Thyroid gland (tissue), 4 donors: ENCODE measurements at regions not wholly inside any gene's neighbourhood (a gene's known extent, or its start where the extent isn't known, plus 50 kb on each side); places are given as distances from the start of the nearest gene placed in this dataset.

Experiments used
- DNase-seq, 2 donors: peaks; one replicate each; pipeline ENCODE4 v3.0.0-alpha.2; 2019
- H3K27ac ChIP-seq, 3 donors: fragments of 200-600 bp; sonication (generic); 1 replicate in 2 of 3; 2 replicates in 1 of 3; pipeline ENCODE4 v1.5.1; 2016 to 2019; ENCODE audit warnings: mild to moderate bottlenecking in 1 of 3, moderate library complexity in 1 of 3
- H3K27me3 ChIP-seq: fragments of 200-600 bp; sonication (generic); one replicate; pipeline ENCODE4 v1.5.1; 2019
- H3K36me3 ChIP-seq, 2 donors: fragments of 200-600 bp; sonication (generic); one replicate each; pipeline ENCODE4 v1.5.1; 2016 to 2019
- H3K4me1 ChIP-seq, 2 donors: fragments of 200-600 bp; sonication (generic); one replicate each; pipeline ENCODE4 v1.5.1; 2017 to 2019
- H3K4me3 ChIP-seq, 3 donors: fragments of 200-600 bp; sonication (generic); replicated peaks in 1 of 3; 1 replicate in 2 of 3; 2 replicates in 1 of 3; pipeline ENCODE4 v1.5.1; 2016; ENCODE audit warnings: mild to moderate bottlenecking in 1 of 3
- H3K9me3 ChIP-seq: fragments of 200-600 bp; sonication (generic); one replicate; pipeline ENCODE4 v1.5.1; 2017
- CTCF ChIP-seq, 6 experiments: fragments of 200-600 bp in 3 of 6; fragments of 450-650 bp in 3 of 6; sonication (generic) in 3 of 6; IDR thresholded peaks; one replicate each; pipeline ENCODE4 v1.5.1; 2016 to 2019; ENCODE audit warnings: antibody characterized with exemption in 6 of 6, mild to moderate bottlenecking in 2 of 6, inconsistent platforms in 1 of 6, moderate library complexity in 1 of 6
- POLR2A ChIP-seq, 2 donors: fragments of 450-650 bp; IDR thresholded peaks; one replicate each; pipeline ENCODE4 v1.6.1; 2017; ENCODE audit warnings: antibody characterized with exemption in 2 of 2, mild to moderate bottlenecking in 2 of 2, moderate library complexity in 1 of 2
- WGBS, 2 donors: methylation state at CpG; one replicate each; pipeline ENCODE4 v1.1.5; 2017; 5-methylcytosine and 5-hydroxymethylcytosine counted together
- intact Hi-C: fragments of 100-400 bp; cut with DNase I; formaldehyde crosslinking; loops from one replicate; pipeline ENCODE4 v1.15.1; 2023

- H3K4me3 ChIP-seq, result no peak overlapping the region
- no peak for DNase-seq
- no peak for TF ChIP-seq POLR2A (IDR thresholded peaks at IDR 0.05)
- TF ChIP-seq CTCF (IDR thresholded peaks at IDR 0.05), result no peak
- H3K27me3 ChIP-seq, result no peaks in the 10 kb centered on the region
- WGBS, 2 donors, result 72 to 83% methylated on average over 5 of the region's 5 CpGs
- no peak overlapping the region for H3K27ac ChIP-seq
- no peaks in the 10 kb centered on the region for H3K9me3 ChIP-seq
- no peaks in the 10 kb centered on the region for H3K4me1 ChIP-seq
- no peaks in the 10 kb centered on the region for H3K36me3 ChIP-seq
- intact Hi-C loops, result no loop called here
These were observed 573.5 kb downstream of the KIF20B start for GRCh38 chr10:90274721-90275468.

- intact Hi-C loops, result no loop called here
- H3K9me3 ChIP-seq, result no peaks in the 10 kb centered on the region
These were observed 575.6 kb downstream of the KIF20B start for GRCh38 chr10:90276894-90277475.

DNA sequence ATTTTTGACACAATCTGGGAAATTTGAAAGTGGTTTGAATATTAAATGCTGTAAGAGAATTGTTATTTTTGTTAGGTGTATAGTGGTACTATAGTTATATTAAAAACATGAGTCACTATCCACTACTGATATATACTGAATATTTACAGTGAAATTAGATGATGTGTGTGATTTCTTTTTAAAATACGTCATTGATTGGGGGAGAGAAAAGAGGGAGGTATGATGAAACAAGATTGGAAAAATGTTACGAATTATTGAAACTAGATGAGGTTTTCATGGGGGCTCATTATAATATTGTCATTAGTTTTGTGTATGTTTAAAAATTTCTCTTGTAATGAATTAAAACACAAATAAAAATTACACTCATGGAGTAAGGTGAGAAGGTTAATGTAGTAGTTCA lies 571.4 kb downstream of the HTR7 start:
- WGBS, 2 donors, result 88 to 93% methylated on average over 2 of the region's 2 CpGs

More at GRCh38 chr10:90276894-90277475, 575.6 kb downstream of the KIF20B start:
- Histone ChIP-seq H3K27me3 (no peaks in the 10 kb centered on the region), H3K4me3 (no peak overlapping the region), H3K4me1 (no peaks in the 10 kb centered on the region), H3K36me3 (no peaks in the 10 kb centered on the region), H3K27ac (no peak overlapping the region)
- 63 to 66% methylated on average over 4 of the region's 4 CpGs for WGBS, 2 donors
- TF ChIP-seq CTCF (IDR thresholded peaks at IDR 0.05) (no peak), POLR2A (IDR thresholded peaks at IDR 0.05) (no peak)
- DNase-seq, result no peak

GRCh38 chr10:90286941-90287340 lies 570.9 kb downstream of the HTR7 start:
- no peak for DNase-seq
- Histone ChIP-seq H3K9me3 (no peaks in the 10 kb centered on the region), H3K27ac (no peak overlapping the region), H3K4me1 (no peaks in the 10 kb centered on the region), H3K36me3 (no peaks in the 10 kb centered on the region), H3K27me3 (no peaks in the 10 kb centered on the region), H3K4me3 (no peak overlapping the region)
- WGBS, 2 donors, result 97 to 98% methylated on average over 1 of the region's 1 CpG
- intact Hi-C loops, result no loop called here
- TF ChIP-seq POLR2A (IDR thresholded peaks at IDR 0.05), result no peak
- TF ChIP-seq CTCF (IDR thresholded peaks at IDR 0.05), result no peak

More for the DNA sequence above, 571.4 kb downstream of the HTR7 start:
- no peaks in the 10 kb centered on the region for H3K9me3 ChIP-seq
- H3K4me1 ChIP-seq, result no peaks in the 10 kb centered on the region
- no peaks in the 10 kb centered on the region for H3K36me3 ChIP-seq
- DNase-seq, result no peak
- intact Hi-C loops, result no loop called here
- no peak overlapping the region for H3K27ac ChIP-seq
- no peak for TF ChIP-seq CTCF (IDR thresholded peaks at IDR 0.05)
- H3K4me3 ChIP-seq, result no peak overlapping the region
- no peaks in the 10 kb centered on the region for H3K27me3 ChIP-seq

DNA sequence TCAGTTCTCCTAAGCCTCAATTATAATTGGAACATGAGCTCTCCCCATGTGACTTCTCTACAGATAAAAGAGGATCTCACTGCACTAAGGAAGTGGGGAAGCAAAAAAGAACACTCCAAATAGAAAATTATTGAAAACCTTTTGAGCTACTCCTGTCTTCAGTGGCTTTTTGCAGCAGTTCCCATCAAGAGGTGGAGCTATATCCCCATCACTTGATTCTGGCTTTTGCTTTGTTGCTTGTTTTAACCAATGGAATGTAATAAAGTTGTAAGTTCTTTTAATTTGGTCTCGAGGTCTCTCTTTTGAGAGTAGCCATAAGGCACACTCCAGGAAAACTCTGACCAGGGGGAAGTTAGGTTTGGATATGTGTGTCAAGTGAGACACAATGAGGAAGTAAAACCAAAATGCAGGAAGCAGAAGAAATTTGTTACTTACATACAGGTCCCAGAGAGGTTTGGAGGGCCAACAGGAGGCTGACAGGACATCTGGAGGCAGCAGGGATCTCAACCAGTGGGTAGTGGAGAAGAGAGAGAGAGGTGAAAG lies 569.4 kb downstream of the HTR7 start:
- Histone ChIP-seq H3K27me3 (no peaks in the 10 kb centered on the region), H3K27ac (no peak overlapping the region), H3K4me3 (no peak overlapping the region), H3K36me3 (no peaks in the 10 kb centered on the region), H3K9me3 (no peaks in the 10 kb centered on the region), H3K4me1 (no peaks in the 10 kb centered on the region)
- intact Hi-C loops, result no loop called here
- DNase-seq, result no peak
- 26 to 39% methylated on average over 1 of the region's 1 CpG for WGBS, 2 donors
- TF ChIP-seq POLR2A (IDR thresholded peaks at IDR 0.05) (no peak), CTCF (IDR thresholded peaks at IDR 0.05) (no peak)
